ENCODE measurements at regions not wholly inside any gene's neighbourhood (a gene's known extent, or its start where the extent isn't known, plus 50 kb on each side); places are given as distances from the start of the nearest gene placed in this dataset.
"Not testable (repeated sequence)": the region's sequence is repeated elsewhere in the genome, so short reads cannot be mapped to it uniquely, and the experiment has no call there.

GRCh38 chr22:49694462-49695260, 133.0 kb downstream of the BRD1 start:
- DNase-seq: no peak

- no peak for DNase-seq
Measured at GRCh38 chr22:49693848-49694247, 133.8 kb downstream of the BRD1 start.

GRCh38 chr22:49693416-49693815, 134.3 kb downstream of the BRD1 start:
- no peak for DNase-seq

GRCh38 chr22:49692499-49693225, 135.0 kb downstream of the BRD1 start:
- no peak for DNase-seq

GRCh38 chr22:49691256-49691655, 136.4 kb downstream of the BRD1 start:
- DNase-seq: no peak

GRCh38 chr22:49690454-49690853, 137.2 kb downstream of the BRD1 start:
- DNase-seq: no peak

GRCh38 chr22:49689858-49690257, 137.8 kb downstream of the BRD1 start:
- no peak for DNase-seq

- no peak for DNase-seq
Measured at GRCh38 chr22:49689255-49689770, 138.4 kb downstream of the BRD1 start.

- DNase-seq: no peak
Measured at GRCh38 chr22:49688516-49689254, 139.0 kb downstream of the BRD1 start.

GRCh38 chr22:49687786-49688515, 139.7 kb downstream of the BRD1 start:
- no peak for DNase-seq

- no peak for DNase-seq
Measured at GRCh38 chr22:49687333-49687732, 140.3 kb downstream of the BRD1 start.

- DNase-seq: no peak
Measured at GRCh38 chr22:49686495-49687219, 141.0 kb downstream of the BRD1 start.

- DNase-seq: no peak
Measured at GRCh38 chr22:49685686-49686085, 142.0 kb downstream of the BRD1 start.

- DNase-seq: no peak
Measured at GRCh38 chr22:49685116-49685515, 142.6 kb downstream of the BRD1 start.

- DNase-seq: no peak
Measured at GRCh38 chr22:49683032-49683431, 144.6 kb downstream of the BRD1 start.

- not testable (repeated sequence) for DNase-seq
Measured at GRCh38 chr22:49680819-49681218, 146.9 kb downstream of the BRD1 start.

GRCh38 chr22:49678842-49679170, 148.9 kb downstream of the BRD1 start:
- no peak for DNase-seq

GRCh38 chr22:49678137-49678841, 149.4 kb downstream of the BRD1 start:
- no peak for DNase-seq

- DNase-seq: no peak
Measured at GRCh38 chr22:49677495-49677889, 150.2 kb downstream of the BRD1 start.

GRCh38 chr22:49676783-49677494, 150.7 kb downstream of the BRD1 start:
- DNase-seq: no peak

- no peak for DNase-seq
Measured at GRCh38 chr22:49676230-49676629, 151.4 kb downstream of the BRD1 start.
